NCI-H2081 treated with DMSO at 0.1 percent for 48 hours (cell line): ENCODE measurements at regions not wholly inside any gene's neighbourhood (a gene's known extent, or its start where the extent isn't known, plus 50 kb on each side); places are given as distances from the start of the nearest gene placed in this dataset.
"Not testable (repeated sequence)": the region's sequence is repeated elsewhere in the genome, so short reads cannot be mapped to it uniquely, and the experiment has no call there.

Source experiments
- DNase-seq: peaks from one replicate; lab custom pipeline; 2025; lab: John Stamatoyannopoulos, UW

DNA sequence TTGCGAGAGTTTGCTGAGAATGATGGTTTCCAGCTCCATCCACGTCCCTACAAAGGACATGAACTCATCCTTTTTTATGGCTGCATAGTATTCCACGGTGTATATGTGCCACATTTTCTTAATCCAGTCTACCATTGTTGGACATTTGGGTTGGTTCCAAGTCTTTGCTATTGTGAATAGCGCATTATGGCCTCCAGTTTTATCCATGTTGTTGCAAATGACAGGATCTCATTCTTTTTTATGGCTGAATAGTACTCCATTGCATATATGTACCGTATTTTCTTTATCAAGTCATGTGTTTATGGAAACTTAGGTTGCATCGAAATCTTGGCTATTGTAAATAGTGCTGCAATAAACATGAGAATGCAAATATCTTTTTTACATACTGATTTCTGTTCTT, 266.1 kb upstream of the STXBP6 start:
- not testable (repeated sequence) for DNase-seq

DNA sequence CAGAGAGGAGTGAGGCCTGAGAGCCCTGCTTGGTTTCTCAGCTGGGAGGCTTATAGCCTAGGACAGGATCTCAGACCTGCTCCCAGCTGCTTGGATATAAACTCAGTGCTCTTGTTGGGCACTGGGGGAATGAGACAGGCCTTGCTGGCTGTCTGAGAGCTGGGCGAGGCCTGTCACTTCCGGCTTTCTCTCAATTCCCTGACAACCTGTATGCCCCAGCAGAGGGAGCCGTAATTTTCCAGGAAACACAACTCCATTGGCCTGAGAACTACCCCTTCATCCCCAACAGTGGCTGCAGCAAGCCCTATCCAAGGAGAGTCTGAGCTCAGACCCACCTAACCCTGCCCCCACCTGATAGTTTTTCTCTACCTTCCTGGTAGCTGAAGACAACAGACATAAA, 258.3 kb upstream of the STXBP6 start:
- no peak for DNase-seq

DNA sequence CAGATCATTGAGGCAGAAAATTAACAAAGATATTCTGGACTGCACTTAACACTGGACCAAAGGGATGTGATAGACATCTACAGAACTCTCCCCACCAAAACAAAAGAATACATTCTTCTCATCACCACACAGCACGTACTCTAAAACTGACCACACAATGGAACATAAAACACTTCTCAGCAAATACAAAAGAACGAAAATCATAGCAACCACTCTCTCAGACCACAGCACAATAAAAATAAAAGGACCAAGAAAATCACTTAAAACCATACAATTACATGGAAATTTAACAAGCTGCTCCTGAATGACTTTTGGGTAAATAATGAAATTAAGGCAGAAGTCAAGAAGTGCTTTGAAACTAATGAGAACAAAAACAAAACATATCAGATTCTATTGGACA, 254.0 kb upstream of the STXBP6 start:
- no peak for DNase-seq

DNA sequence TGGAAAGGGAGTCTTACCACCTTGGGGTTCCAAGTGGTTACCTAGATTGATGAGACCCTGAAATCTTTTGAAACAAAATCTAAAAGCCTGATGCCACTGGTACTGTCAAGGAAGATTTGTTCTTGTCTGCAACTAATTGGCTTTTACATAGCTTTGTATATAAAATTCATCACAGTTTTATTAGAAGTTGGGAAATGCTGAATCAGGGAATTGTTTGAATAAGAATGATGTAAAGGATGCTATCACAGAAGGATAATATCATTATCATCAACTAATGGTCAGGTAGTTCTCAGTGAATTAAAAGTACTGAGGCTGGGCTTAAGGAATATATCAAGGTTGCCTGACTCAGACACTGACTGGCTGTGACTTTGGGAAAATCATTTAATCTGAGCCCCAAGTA, 248.3 kb upstream of the STXBP6 start:
- DNase-seq: no peak

DNA sequence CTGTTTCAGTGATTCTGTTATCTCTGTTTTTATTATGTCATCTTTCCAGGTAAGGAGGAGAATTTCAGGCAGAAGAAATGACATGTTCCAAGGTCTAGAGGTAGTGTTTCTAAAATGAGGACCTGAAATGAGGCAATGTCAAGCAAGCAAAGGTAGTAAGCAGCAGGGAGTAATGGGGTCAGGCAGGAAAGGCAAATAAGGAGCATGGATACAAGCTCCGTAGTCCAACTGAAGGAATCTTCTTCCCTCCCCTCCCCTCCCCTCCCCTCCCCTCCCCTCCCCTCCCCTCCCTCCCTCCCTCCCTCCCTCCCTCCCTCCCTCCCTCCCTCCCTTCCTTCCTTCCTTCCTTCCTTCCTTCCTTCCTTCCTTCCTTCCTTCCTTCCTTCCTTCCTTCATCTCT, 240.2 kb upstream of the STXBP6 start:
- not testable (repeated sequence) for DNase-seq

DNA sequence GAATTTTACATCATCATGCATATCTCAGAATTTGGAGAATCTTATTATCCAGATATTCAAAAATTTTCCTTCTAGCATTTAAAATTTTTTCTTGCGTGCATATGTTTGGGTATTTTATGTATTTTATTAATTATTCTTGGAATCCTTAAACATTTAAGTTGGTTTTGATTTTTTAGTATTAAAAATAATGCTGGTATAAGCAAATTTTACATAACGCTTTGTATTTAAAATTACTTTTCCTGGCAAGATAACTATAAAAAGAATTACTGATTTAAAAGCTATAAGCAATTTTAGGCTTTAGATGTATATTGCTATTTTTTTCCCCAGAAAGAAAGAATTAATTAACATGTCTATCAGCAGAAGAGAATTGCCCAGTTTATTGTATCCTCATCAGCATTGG, 224.6 kb upstream of the STXBP6 start:
- DNase-seq: no peak

DNA sequence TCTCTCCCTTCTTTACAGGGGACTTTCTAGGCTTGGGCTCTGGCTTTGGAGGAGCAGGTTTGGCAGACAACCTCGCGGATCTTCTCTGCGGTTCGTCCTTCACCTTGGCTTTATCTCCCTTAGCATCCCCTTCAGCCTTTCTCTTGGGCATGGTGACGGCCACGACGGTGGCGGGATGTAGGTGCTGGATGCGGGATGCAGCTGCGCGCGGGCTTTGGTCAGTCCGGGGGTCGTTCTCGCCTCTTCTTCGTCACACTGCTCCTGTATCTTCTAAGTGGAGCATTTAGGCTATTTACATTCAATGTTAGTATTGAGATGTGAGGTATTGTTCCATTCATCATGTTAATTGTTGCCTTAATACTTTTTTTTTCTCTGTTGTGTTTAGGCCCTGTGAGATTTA, 217.2 kb upstream of the STXBP6 start:
- DNase-seq: no peak

DNA sequence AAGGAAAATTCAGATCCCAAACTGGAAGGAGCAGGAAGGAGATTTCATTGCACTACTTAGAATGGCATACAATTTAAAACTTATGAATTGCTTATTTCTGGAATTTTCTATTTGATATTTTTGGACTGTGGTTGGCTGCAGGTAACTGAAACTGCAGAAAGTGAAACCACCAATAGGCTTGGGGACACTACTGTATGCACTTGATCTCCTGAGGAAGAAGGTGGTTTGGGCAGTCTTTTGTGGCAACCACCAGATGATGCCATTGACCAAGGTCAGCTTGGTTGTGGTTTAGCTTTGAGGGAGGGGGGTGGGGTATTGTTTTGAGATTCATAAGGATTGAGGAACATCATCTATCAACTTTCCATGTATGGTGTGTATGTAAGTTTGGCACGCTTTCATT, 209.5 kb upstream of the STXBP6 start:
- no peak for DNase-seq

DNA sequence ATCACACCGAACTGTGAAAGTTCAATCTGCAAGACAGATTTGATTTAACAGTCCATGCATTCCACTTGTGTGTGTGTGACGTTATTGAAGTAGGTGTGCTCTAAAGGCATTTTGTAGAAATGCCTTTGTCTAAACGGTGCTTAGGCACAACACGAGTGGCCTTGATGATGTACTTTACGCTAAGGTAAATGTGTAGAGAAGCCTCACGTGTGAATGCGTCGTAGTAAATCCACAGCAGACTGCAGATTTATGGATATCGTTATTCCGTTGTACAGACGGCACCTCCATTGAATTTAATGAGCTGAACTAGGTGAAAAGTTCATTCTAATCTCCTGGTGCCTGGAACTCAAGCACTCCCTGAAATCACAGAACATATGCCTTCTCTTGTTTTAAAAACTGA, 202.8 kb upstream of the STXBP6 start:
- no peak for DNase-seq

DNA sequence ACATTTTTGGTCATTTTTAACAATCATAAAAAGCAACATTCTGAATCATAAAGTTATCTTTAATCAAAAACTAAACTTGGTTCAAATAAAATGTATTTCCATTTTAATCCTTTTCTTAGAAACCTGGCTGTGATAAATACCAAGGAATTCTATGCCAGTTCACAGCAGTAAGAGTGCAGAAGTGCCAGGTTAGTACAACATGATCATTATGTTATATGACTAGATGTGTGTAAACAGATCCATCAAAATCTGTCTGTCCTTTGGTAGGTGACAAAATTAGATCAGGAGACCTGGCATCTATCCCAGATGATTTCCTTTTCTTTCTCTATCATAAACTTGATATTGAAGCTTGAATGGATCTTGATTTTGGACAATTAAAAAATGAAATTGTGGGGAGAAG, 200.6 kb upstream of the STXBP6 start:
- DNase-seq: peak; percentile 34

DNA sequence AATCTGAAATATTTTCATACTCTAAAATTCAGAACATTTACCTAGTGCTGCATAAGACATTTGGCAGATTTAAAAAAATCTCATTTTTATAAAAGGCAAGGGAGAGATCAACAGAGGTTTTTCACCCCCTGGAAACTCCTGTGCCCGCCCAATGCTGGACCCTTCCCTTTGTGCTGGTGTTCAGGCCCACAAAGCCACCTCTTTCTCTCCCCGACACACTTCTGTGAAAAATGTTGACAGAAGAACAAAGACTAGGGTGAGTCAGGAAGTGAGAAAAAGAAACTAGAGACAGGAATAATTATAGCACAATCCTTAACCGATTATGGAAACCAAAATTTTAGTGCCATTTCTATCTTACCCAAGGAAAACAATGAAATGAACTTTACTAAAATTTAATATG, 197.7 kb upstream of the STXBP6 start:
- no peak for DNase-seq

DNA sequence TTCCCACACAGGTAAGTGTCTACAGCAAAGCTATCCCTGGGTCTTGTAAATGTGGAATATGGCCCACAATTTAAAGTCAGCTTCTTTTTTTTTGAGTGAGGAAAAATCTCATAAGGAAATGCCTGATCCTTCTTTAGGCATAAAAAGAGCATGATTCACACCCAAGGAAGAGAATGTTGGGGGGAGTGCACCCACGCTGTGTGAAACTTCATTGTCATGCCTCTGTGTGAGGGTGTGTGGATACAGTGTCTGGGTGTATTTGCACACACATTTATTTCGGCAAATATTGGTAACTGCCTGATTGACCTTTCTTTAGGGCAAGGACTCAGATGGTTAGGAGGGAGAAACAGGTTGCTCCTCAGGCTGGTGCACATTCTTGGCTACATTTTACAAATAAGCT, 196.8 kb upstream of the STXBP6 start:
- no peak for DNase-seq

DNA sequence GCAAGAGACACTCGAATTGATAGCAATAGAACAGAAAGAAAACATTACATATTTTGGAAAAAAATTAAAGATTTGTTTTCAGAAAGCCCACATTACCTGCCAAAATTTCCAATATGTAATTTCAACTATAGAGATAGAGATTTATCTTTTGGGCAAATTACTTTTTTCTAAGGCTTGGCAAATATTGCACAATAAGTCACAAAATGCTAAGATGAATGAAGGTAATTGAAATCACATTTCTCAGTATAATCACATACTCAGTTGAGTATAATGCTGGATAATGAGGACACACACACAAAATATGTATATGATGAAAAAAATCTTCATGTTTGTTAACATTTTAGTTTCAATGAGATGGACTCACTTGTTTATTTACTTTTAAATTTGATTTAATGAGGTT, 189.2 kb upstream of the STXBP6 start:
- DNase-seq: no peak

DNA sequence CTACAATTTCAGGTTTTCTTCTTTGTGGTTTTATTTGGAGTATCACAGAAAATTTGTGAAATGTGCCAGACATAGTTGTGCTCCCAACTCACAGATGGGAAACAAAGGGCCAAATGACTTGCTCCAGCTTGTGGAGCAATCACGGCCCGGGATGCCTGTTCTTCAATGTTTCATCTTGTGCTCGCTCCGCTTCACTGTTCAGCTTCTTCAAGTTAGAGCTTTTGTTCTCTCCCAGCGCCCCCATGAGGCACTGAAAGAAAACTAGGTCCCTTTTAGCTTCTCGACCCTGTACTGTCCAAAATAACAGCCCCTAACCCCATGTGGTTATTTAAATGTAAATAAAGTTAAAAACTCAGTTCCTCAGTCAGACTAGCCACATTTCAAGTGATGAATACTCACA, 187.9 kb upstream of the STXBP6 start:
- DNase-seq: no peak

DNA sequence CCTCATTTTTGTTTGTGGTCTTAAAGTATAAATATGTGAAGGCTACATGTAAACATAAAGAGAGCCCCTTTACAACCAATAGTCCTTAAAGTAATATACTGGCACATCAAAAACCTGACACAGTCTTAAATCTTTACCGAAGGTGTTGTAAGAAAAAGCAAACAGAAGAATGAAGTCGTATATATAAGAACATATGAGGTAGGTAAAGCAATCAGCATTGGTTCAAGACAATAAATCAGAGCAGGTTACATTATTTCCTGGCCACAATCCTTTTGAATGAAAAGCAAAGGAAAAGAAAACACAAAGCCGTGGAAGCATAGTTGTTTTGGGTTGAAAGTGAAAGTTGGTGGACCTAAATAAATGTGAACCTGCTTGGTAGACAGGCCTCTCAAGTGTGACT, 183.7 kb upstream of the STXBP6 start:
- no peak for DNase-seq

DNA sequence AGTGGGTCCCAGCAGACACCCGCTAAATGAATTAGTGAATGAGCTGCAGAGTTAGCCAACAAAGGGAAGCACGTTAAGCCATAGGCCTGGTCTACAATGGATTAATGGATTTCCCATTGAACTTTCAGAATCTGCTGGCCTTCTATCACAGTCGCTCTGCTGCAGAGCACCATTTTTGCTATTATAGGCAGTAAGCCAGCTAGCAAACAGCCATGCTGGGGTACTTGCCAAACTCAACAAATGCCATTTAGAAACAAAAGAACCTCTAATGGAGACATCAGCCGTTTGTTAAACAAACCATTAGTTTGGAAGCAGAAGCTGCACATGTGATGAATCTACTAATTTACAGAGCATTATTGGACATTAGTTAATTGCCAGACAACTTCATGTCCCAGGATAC, 181.1 kb upstream of the STXBP6 start:
- peak; percentile 80 for DNase-seq

DNA sequence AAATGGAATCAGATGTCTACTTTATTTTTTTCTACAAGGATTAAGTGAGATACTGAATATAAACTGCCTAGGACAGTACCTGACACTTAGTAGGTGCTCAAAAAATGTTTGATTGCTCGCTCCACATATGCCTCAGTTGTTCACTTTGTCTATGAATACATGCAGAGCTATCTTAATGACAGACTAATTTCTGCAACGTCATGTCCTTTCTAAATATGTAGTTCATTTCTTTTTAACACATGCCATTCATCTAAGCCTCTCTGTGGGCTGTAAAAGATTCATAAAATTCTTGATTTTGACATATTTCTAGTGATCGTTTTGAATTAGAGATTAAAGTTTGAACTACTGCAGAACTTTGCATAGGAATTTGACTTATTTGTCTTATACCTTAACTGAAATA, 176.3 kb upstream of the STXBP6 start:
- DNase-seq: no peak

DNA sequence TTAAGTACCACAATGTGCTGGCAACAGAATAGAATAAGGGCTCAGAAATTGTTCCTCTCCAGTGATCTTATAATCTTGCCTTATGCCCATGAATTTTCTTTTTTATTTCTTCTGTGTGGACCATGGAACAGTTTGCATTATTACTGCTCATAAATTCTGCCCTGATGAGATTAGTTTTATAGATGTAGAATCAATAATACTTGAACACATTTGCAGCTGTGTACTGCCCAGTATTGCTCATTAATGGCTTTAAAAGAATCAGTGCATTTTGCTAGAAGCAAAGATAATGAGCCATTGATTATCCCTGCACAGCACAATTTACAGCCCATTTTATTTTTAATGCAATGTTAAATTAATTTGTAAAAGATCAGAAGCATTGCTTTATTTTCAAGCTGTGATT, 172.3 kb upstream of the STXBP6 start:
- DNase-seq: no peak

DNA sequence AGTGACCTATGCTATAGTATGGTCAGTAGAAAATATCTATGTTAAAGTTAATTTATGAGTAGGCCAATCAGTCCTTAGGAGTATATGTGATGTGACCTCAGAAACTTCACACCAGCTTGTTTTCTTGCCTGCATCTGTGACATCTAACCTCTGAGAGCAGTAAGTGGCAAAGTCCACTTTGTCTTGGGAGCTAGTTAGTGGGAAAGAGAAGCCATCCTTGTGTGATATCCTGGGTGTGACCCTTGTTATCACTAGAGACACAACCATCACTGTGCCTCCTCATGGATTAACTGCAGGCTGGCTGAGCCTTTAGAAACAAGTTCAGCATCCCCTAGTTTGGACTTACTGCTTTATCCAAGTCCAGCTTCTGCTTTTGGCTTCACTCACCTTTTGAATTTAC, 170.6 kb upstream of the STXBP6 start:
- no peak for DNase-seq

DNA sequence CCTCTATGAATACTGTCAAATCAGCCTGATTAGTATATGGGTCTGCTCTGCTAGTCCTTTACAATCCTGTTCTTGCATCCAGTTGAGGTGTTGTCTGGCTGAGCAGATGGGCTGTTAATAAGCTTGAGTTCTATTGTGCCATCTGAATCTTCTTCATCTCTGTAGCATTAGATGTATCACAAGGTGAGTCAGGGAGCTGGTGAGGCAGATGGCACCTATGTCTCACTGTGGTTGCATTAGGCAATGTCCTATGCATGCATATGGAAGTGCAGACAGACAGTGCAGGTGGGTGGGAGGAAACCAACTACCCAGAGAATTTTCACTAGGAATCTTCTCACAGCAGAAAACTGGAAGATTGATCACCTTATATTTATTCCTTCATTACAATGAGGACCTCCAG, 165.7 kb upstream of the STXBP6 start:
- DNase-seq: no peak

DNA sequence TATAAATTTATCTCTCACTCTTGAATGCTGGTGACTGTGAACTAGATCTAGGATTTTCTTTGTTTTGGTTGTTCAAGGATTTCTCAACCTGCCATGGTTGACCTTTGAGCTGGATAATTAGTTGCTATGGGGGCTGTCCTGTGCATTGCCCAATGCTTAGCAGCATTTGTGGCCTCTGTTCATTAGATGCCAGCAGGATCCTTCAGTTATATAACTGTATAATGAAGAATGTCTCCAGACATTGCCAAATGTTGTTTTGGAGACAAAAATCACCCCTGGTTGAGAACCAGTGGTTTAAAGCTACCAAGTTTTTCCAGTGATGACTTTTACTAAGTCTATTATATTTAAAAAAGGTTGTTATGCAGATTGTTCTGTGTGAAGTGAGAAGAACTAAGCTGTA, 147.9 kb upstream of the STXBP6 start:
- no peak for DNase-seq

DNA sequence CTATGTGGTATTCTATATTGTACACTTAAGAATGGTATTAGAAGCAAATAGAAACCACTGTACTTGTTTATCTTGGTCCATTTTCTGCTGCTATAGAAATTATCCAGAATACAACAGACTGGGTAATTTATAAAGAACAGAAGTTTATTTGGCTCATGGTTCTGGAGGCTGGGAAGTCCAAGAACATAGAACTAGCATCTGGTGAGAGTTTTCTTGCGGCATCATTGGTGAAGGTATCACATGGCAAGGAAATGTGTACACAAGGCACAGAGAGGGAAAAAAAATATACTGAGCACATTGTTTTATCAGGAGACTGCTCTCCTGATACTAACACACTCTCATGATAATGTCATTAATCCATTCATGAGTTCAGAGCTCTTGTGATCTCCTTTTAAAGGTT, 130.3 kb upstream of the STXBP6 start:
- DNase-seq: no peak

DNA sequence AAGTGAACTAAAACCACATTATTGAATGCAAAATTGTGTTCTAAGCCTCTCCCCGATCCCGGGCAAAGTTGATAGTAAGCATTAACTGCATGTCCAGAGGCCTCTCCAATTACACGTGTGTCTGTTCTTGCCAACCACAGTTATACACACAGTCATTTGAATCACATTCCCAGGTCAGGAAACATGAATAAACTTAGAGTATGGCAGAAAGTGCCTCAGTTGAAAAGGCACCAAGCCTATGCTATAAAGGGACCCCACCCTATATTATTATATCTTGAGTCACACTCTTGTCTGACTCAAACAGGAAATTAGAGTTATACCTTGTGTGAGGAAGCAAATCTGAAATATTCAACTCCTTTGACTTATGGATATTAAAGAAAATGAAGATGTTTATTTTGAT, 128.3 kb upstream of the STXBP6 start:
- no peak for DNase-seq

DNA sequence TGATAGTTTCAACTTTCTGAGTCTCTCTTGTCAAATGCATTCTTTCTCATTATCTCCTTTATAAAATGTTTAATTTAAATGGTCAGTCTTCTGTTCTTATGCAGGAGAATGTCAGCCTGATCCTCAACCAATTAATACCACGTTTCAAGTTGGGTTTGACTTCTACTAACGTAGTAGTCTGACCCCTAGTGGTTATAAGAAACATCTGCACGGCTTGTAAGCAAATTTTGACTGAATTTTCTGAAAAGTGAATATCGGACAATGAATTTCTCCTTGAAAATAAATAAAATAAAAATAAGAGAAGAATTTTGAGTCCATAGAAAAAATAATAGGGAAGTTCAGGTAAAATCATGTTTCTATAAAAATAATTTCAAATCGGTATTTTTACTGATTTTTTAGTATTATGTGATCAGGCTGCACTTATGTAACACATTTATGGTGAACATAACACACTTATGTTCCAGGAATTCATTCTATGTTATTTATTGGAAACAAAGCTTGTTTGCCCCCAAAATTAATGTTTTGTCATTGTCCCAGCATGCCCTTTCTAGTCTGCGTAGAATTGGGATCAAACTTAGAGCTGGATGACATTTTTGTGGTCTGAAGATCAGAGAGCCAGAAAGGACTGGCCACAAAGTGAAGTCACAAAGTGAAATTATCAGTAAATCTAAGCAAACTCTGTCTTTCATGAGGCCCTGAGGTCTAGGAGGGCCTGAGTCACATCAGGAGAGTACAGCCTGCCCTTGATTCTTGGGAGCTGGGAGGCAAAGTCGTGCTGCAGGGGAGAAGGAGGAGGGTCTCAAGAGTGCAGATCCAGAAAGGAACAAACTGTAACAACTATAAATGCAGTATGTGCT, 101.2 kb upstream of the STXBP6 start:
- DNase-seq: peak; percentile 49
